ENCODE measurements at regions not wholly inside any gene's neighbourhood (a gene's known extent, or its start where the extent isn't known, plus 50 kb on each side); places are given as distances from the start of the nearest gene placed in this dataset.

- no peak for DNase-seq (ENCODE audit: low spot score)
These were observed 149.5 kb downstream of the C9orf152 start for GRCh38 chr9:110058304-110058953.

- no peak for DNase-seq (ENCODE audit: low spot score)
These were observed 148.5 kb downstream of the C9orf152 start for GRCh38 chr9:110059461-110059860.

DNA sequence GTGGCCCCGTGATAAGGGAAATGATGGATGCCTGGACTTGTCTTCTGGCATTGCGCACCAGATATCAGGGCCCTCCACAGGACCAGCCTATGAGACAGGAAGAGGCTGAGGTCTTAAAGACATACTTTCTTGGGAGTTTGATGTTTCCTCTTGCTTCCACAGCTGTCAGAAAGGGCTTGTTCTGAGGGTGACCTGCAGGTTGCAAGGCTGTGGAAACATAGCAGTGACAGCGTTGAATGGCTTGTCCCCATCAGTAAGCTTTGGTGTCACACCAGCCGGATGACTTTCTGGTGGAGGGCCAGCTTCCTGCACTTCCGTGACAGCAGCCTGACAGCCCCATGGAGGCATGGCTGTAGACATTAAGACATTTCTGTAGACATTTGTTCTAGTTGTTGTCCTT is 143.2 kb downstream of the C9orf152 start:
- DNase-seq (ENCODE audit: low spot score): no peak

GRCh38 chr9:110065532-110065931 is 142.4 kb downstream of the C9orf152 start:
- no peak for DNase-seq (ENCODE audit: low spot score)

DNA sequence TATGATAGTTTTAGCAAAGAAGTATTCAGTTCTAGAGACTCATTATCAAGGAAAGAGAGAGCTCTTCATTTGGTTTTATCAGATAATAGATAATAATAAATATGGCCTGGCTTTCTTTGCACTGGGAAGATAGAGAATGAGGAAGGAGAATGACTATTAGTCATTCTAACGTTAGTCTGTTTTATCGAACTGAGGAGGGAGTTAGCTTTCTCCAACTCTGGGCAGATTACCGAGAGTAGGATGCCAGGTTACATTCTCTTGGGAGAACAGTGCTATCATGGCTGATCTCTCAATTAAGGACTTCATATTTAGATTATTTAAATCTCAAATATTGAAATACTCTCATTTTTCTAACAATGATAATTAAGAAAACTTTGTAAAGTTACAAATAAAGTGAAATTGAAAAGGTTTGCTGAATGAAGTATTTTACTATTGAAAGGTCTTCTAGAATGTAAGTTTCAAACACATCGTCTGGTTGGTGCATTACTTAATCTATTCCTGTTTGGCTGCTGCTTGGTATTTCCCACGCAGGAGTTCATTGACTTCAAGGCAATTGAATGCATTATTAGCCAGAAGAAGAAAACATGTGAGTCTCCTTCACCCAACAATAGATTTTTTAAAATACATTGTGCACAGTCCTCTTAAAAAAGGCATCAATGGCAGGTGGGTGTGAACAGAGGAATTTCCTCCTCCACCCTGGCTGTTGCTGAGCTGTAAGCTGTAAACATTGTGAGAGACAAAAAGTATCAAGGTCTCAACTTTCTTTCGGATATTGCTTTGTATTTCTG is 140.8 kb downstream of the C9orf152 start:
- DNase-seq (ENCODE audit: low spot score): no peak

DNA sequence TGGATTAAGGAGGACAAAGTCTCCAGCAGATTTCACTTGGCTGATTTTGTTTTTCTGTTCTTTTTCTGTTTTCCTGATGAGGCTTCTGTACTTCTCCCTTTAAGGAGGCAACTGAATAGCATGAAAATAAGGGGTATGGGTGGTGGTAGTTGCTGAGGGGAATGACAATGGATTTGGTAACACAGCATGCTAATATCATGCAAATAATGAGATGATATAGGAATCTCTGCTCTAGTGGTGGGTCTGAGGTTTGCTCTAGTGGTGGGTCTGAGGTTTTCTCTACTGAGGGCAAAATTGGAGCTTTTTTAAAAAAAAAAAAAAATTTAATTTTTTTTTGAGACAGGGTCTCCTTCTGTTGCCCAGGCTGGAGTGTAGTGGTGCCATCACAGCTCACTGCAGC is 139.7 kb downstream of the C9orf152 start:
- DNase-seq (ENCODE audit: low spot score): no peak

GRCh38 chr9:110069326-110070248 is 138.4 kb downstream of the C9orf152 start:
- peak; percentile 66 for DNase-seq (ENCODE audit: low spot score)

GRCh38 chr9:110072597-110073355 is 135.2 kb downstream of the C9orf152 start:
- no peak for DNase-seq (ENCODE audit: low spot score)

DNA sequence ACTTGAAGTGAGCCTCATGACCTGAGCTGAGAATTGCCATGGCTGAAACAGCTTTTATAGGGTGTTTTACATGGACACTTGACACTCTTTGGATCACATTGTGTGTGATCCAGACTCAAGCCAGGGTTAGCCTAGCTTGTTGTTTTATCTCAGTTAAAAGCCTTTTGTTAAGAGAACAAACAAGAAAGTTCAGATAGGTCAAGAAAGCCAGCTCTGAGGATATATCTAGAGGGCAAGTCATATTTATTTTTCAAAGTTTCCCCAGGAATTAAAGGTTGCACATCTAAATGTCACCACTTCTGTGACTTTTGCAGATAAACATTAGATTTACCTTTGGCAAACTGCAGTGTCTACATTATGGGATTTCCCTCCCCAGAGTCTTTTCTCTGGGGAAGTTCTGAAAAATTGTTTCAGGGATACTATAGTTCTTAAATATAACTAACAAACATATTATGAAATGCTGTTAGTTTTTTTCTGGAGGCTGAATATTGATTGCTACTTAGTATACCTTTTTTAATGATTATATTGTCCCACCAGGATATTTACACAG is 134.5 kb downstream of the C9orf152 start:
- no peak for DNase-seq (ENCODE audit: low spot score)

DNA sequence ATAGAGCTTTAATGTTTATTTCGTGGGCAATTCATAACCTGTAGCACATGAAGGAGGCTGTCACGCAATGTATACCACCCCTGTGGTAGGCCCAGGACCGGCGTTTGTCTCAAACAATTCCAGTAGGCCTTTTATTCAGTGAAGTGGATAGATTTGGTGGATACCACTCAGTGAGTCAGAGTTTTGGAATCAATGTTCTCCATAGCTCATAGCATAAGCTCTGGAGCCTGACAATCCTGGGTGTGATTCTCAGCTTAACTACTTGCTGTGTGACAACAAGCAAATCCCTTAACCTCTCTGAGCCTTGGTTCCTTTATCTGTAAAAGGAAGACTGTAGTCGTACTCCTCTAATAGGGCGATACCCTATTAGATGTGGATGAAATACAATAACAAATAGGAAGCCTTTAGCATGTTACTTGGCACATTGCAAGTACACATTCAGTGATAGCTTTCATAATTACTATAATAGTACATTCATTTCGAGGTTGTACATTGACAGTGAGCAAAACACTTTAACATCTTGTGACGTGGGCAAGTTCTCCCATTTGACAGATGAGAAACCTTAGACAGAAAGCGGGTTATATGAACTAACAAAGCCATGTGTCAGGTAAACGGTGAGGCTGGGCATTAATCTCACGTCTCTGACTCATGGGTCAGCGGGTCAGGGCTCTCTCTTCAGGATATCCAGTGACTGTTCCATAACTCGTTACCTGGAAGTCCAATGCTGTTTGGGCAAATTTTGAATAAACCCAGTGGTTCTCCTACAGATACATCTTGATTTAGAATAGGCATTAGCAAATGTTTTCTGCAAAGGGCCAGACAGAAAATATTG is 130.8 kb downstream of the C9orf152 start:
- DNase-seq (ENCODE audit: low spot score): peak; percentile 64

- DNase-seq (ENCODE audit: low spot score): peak; percentile 7
These were observed 130.0 kb downstream of the C9orf152 start for GRCh38 chr9:110077925-110078324.

DNA sequence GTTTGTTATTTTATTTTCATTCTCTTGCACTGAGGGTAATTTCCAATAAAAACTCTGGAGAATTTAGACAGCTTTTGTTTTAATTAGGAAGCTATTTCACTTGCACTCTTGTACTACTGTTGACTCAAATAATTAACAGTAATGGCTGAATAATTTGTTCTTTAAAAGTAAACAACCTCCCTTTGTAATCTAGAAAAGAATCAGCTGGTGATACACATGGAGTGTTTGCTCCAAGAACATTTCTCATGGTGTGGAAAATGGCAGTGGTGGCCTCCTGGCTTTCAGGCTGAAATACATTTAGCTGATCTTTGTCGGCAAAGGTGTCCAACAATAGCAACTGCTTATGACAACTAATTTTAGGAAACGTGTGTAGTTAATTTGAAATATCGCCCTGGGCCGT is 129.4 kb downstream of the C9orf152 start:
- DNase-seq (ENCODE audit: low spot score): no peak

DNA sequence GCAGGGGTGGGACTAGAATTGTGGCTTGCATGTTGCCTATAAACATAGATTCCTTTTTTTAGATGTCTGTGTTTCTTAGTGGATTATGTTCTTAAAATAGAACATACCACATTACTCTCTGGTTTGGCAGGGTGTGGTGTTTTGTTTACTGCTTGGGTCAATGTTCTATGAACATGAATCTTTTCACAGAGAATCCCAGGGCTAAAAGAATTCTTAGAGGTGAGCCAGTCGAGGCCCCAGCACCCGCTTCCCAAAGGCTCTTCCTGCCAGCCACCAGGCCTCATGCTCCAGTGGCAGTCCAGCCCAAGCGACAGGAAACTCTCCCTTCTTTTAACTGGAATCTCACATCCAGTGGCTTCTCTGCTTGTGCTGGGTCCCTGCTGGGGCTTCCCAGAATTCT is 126.6 kb downstream of the C9orf152 start:
- DNase-seq (ENCODE audit: low spot score): peak; percentile 65

GRCh38 chr9:110083866-110084265 is 124.1 kb downstream of the C9orf152 start:
- no peak for DNase-seq (ENCODE audit: low spot score)

- no peak for DNase-seq (ENCODE audit: low spot score)
These were observed 121.4 kb downstream of the C9orf152 start for GRCh38 chr9:110086537-110086936.

DNA sequence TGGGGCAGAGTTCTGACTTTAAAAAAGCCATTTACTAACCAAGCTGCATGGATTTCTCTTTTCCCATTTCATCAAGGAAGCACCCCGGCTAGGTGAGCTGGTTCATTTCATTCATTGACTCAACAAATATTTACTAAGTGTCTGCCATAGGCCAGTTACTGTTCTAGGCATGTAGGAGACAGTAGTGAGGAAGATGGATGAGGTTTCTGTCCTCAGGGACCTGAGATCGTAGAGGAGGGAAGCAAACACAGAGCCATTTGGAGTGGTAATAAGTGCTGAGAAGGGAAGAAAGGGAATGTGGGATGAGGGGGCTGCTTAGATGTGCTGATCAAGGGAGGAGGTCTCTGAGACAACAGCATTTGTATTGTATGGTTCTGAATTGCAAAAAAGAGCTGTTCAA is 120.4 kb downstream of the C9orf152 start:
- no peak for DNase-seq (ENCODE audit: low spot score)

- no peak for DNase-seq (ENCODE audit: low spot score)
These were observed 119.9 kb downstream of the C9orf152 start for GRCh38 chr9:110088099-110088498.

GRCh38 chr9:110089681-110090370 is 118.1 kb downstream of the C9orf152 start:
- no peak for DNase-seq (ENCODE audit: low spot score)

DNA sequence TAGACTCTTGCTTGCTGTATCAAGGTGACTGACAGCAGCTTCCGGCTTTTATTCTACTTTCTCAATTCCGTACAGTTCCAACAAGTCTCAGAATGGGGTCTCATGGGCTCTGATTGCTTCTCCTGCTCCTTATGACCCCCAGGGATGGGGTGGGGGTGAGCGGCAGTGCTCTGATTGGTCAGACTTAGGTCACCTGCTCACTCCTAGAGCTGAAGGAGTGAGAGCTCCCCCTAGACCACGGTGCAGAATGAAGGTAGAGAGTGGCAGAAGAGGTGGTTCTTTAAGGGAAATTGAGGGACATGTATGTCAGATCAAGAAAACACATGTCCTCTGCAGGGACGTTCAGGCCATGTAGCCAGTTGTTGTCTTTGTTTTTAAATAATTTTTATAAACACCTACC is 115.2 kb downstream of the C9orf152 start:
- DNase-seq (ENCODE audit: low spot score): no peak

DNA sequence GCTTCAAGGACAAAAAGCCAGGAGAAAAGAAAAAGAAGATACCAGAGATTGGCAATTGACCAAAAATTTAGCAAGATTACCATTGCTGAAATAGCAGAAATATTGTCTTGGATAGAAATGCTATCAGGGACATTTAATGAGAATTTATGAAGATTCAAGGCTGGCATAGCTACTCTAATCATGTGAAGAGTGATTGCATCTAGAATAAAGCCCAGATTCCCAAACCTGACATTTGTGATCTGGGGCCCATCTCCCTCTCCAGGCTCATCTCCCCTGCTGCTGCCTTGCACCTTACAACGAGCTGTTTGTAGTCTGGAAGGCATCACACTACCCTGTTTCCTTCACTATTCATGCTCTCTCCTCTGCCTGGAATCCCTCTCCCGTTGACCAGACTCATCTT is 114.5 kb downstream of the C9orf152 start:
- no peak for DNase-seq (ENCODE audit: low spot score)

All from AG08395 (cell line).